ENCODE measurements at regions not wholly inside any gene's neighbourhood (a gene's known extent, or its start where the extent isn't known, plus 50 kb on each side); places are given as distances from the start of the nearest gene placed in this dataset.
"Not testable (repeated sequence)": the region's sequence is repeated elsewhere in the genome, so short reads cannot be mapped to it uniquely, and the experiment has no call there.

GRCh38 chr5:84729326-84729725 is 344.6 kb upstream of the EDIL3 start:
- ATAC-seq (no peak), DNase-seq (ENCODE audit: low spot score in 2 of 2) (no peak)
- no peaks in the 10 kb centered on the region for H3K36me3 Mint-ChIP-seq
- H3K9me3 Mint-ChIP-seq, result peaks cover 7% of the 10 kb centered on the region
- H3K4me3 Mint-ChIP-seq, result no peak overlapping the region
- no peak overlapping the region for H3K27ac Mint-ChIP-seq
- no peaks in the 10 kb centered on the region for H3K4me1 Mint-ChIP-seq

GRCh38 chr5:84727708-84728107 is 343.0 kb upstream of the EDIL3 start:
- no peaks in the 10 kb centered on the region for H3K36me3 Mint-ChIP-seq
- no peaks in the 10 kb centered on the region for H3K4me1 Mint-ChIP-seq
- H3K27ac Mint-ChIP-seq, result no peak overlapping the region
- ATAC-seq (no peak), DNase-seq (ENCODE audit: low spot score in 2 of 2) (no peak)
- no peak overlapping the region for H3K4me3 Mint-ChIP-seq
- H3K9me3 Mint-ChIP-seq, result peaks cover 11% of the 10 kb centered on the region

GRCh38 chr5:84725946-84726570 is 341.4 kb upstream of the EDIL3 start:
- ATAC-seq (no peak), DNase-seq (ENCODE audit: low spot score in 2 of 2) (no peak)
- no peaks in the 10 kb centered on the region for H3K36me3 Mint-ChIP-seq
- no peak overlapping the region for H3K4me3 Mint-ChIP-seq
- no peak overlapping the region for H3K27ac Mint-ChIP-seq
- H3K4me1 Mint-ChIP-seq, result no peaks in the 10 kb centered on the region
- peaks cover 11% of the 10 kb centered on the region for H3K9me3 Mint-ChIP-seq

- DNase-seq (ENCODE audit: low spot score in 2 of 2) (no peak), ATAC-seq (no peak)
- Mint-ChIP-seq H3K9me3 (peaks cover 15% of the 10 kb centered on the region), H3K36me3 (no peaks in the 10 kb centered on the region), H3K4me3 (no peak overlapping the region), H3K4me1 (no peaks in the 10 kb centered on the region), H3K27ac (no peak overlapping the region)
Observed at GRCh38 chr5:84724683-84725082, 340.0 kb upstream of the EDIL3 start.

- peaks cover 15% of the 10 kb centered on the region for H3K9me3 Mint-ChIP-seq
- no peaks in the 10 kb centered on the region for H3K4me1 Mint-ChIP-seq
- no peak overlapping the region for H3K4me3 Mint-ChIP-seq
- no peak overlapping the region for H3K27ac Mint-ChIP-seq
- no peak for ATAC-seq
- no peaks in the 10 kb centered on the region for H3K36me3 Mint-ChIP-seq
- no peak for DNase-seq (ENCODE audit: low spot score in 2 of 2)
Observed at GRCh38 chr5:84724181-84724580, 339.5 kb upstream of the EDIL3 start.

GRCh38 chr5:84718377-84718776 is 333.7 kb upstream of the EDIL3 start:
- H3K36me3 Mint-ChIP-seq, result no peaks in the 10 kb centered on the region
- H3K4me3 Mint-ChIP-seq, result no peak overlapping the region
- no peak overlapping the region for H3K27ac Mint-ChIP-seq
- DNase-seq (ENCODE audit: low spot score in 2 of 2) (no peak), ATAC-seq (no peak)
- no peaks in the 10 kb centered on the region for H3K4me1 Mint-ChIP-seq
- H3K9me3 Mint-ChIP-seq, result peaks cover 10% of the 10 kb centered on the region

- H3K4me3 Mint-ChIP-seq, result no peak overlapping the region
- peaks cover 17% of the 10 kb centered on the region for H3K9me3 Mint-ChIP-seq
- no peak for ATAC-seq
- no peaks in the 10 kb centered on the region for H3K36me3 Mint-ChIP-seq
- H3K4me1 Mint-ChIP-seq, result no peaks in the 10 kb centered on the region
- DNase-seq (ENCODE audit: low spot score in 2 of 2), result no peak
- H3K27ac Mint-ChIP-seq, result no peak overlapping the region
Observed at GRCh38 chr5:84715686-84716085, 331.0 kb upstream of the EDIL3 start.

DNA sequence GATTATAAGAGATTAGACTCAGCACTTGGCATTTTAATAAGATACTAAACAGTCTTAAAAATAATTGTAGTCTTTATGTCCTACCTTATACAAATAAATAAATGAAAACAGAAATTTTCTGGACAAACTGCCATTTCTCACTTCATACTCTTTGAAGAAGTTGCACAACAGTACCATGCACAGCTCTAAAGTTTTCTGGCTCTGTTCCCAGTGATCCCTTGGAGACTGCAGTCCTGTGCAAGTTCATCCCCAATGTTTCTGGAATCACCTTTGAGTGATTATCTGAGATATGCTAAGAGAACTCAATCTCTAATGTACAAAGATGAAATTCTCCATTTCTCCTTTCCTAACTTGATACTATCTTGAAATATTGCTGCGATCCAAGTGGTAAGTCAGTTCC is 330.4 kb upstream of the EDIL3 start:
- Mint-ChIP-seq H3K4me1 (no peaks in the 10 kb centered on the region), H3K4me3 (no peak overlapping the region), H3K27ac (no peak overlapping the region), H3K9me3 (peaks cover 15% of the 10 kb centered on the region), H3K36me3 (no peaks in the 10 kb centered on the region)
- ATAC-seq (no peak), DNase-seq (ENCODE audit: low spot score in 2 of 2) (no peak)

GRCh38 chr5:84709075-84709474 is 324.4 kb upstream of the EDIL3 start:
- DNase-seq (ENCODE audit: low spot score in 2 of 2) (no peak), ATAC-seq (no peak)
- H3K9me3 Mint-ChIP-seq, result peaks cover 29% of the 10 kb centered on the region
- no peaks in the 10 kb centered on the region for H3K36me3 Mint-ChIP-seq
- no peak overlapping the region for H3K4me3 Mint-ChIP-seq
- no peak overlapping the region for H3K27ac Mint-ChIP-seq
- no peaks in the 10 kb centered on the region for H3K4me1 Mint-ChIP-seq

- Mint-ChIP-seq H3K9me3 (peaks cover 30% of the 10 kb centered on the region), H3K36me3 (no peaks in the 10 kb centered on the region), H3K27ac (no peak overlapping the region), H3K4me1 (no peaks in the 10 kb centered on the region), H3K4me3 (no peak overlapping the region)
- no peak for DNase-seq (ENCODE audit: low spot score in 2 of 2)
- ATAC-seq, result no peak
Observed at GRCh38 chr5:84706678-84707641, 322.3 kb upstream of the EDIL3 start.

- H3K4me3 Mint-ChIP-seq; H3K27ac Mint-ChIP-seq; ATAC-seq; H3K36me3 Mint-ChIP-seq; H3K4me1 Mint-ChIP-seq; DNase-seq (ENCODE audit: low spot score in 2 of 2): not testable (repeated sequence)
- H3K9me3 Mint-ChIP-seq, result peaks cover 41% of the 10 kb centered on the region
Observed at GRCh38 chr5:84700545-84700944, 315.9 kb upstream of the EDIL3 start.

DNA sequence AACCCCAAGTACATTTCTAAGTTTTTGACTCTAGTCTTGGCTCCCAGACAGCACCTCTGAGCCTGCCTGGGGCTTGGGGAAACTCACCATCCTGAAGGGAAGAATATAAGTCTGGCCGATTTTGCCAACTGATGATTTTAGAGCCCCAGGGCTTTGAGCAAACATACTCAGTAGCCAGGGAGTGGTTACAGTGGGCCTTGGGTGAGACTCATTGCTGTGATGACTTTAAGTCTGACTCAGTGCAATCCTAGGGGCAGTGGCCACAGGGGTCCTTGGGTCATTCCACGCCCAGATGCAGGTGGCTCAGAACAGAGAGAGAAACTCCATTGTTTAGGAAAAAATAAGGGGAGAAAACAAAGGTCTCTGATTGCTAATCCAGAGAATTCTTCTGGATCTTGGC is 312.0 kb upstream of the EDIL3 start:
- Mint-ChIP-seq H3K36me3 (no peaks in the 10 kb centered on the region), H3K9me3 (peaks cover 24% of the 10 kb centered on the region), H3K27ac (no peak overlapping the region), H3K4me1 (no peaks in the 10 kb centered on the region), H3K4me3 (no peak overlapping the region)
- no peak for DNase-seq (ENCODE audit: low spot score in 2 of 2)
- no peak for ATAC-seq

GRCh38 chr5:84695330-84695729 is 310.6 kb upstream of the EDIL3 start:
- H3K4me1 Mint-ChIP-seq, result no peaks in the 10 kb centered on the region
- H3K36me3 Mint-ChIP-seq, result no peaks in the 10 kb centered on the region
- ATAC-seq (no peak), DNase-seq (ENCODE audit: low spot score in 2 of 2) (no peak)
- peaks cover 21% of the 10 kb centered on the region for H3K9me3 Mint-ChIP-seq
- H3K27ac Mint-ChIP-seq, result no peak overlapping the region
- H3K4me3 Mint-ChIP-seq, result no peak overlapping the region

DNA sequence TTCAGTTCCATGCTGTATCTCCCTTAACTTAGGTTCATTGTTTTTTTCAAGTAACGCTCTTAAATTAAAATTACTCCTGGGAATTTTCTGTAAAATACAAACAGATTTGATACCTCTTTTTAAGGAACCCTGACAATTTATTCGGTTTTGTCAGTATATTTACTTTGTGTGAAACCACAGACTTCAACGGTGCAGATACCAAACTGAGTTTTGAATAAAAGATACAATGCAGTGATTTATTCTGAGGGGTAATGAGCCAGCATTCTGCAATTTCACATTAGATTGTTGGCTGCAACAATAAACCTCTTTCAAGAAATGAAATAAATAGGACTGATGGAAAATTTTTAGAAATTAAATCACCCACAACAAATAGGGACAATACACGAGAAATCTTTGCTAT is 308.6 kb upstream of the EDIL3 start:
- Mint-ChIP-seq H3K4me3 (no peak overlapping the region), H3K27ac (no peak overlapping the region), H3K9me3 (peaks cover 8% of the 10 kb centered on the region), H3K4me1 (no peaks in the 10 kb centered on the region), H3K36me3 (no peaks in the 10 kb centered on the region)
- DNase-seq (ENCODE audit: low spot score in 2 of 2) (no peak), ATAC-seq (no peak)

DNA sequence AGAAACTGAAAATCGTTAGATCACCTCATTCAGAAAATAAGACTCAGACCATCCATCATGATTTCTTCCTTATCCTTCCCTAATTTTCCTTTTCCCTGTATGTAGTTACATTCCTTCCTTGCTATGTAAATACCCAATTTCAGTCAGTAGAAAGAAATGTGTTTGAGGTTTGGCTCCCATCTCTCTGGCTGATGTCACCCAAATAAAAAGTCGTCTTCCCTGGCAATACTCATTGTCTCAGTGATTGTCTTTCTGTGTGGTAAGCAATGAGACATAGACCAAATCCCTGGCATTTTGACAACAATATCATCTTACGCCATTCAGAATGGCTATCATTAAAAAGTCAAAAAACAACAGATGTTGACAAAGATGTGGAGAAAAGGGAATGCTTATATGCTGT is 303.9 kb upstream of the EDIL3 start:
- H3K27ac Mint-ChIP-seq, result no peak overlapping the region
- no peak for ATAC-seq
- peaks cover 11% of the 10 kb centered on the region for H3K9me3 Mint-ChIP-seq
- H3K4me1 Mint-ChIP-seq, result no peaks in the 10 kb centered on the region
- H3K4me3 Mint-ChIP-seq, result no peak overlapping the region
- no peak for DNase-seq (ENCODE audit: low spot score in 2 of 2)
- no peaks in the 10 kb centered on the region for H3K36me3 Mint-ChIP-seq
